NCI-H2081 (cell line): ENCODE measurements at regions not wholly inside any gene's neighbourhood (a gene's known extent, or its start where the extent isn't known, plus 50 kb on each side); places are given as distances from the start of the nearest gene placed in this dataset.
"Not testable (repeated sequence)": the region's sequence is repeated elsewhere in the genome, so short reads cannot be mapped to it uniquely, and the experiment has no call there.

Source experiments
- DNase-seq, 2 experiments: peaks; one replicate each; lab custom pipeline; 2025; lab: John Stamatoyannopoulos, UW

- no peak for DNase-seq
These were observed 84.9 kb upstream of the CMKLR1 start for GRCh38 chr12:108424026-108424425.

DNA sequence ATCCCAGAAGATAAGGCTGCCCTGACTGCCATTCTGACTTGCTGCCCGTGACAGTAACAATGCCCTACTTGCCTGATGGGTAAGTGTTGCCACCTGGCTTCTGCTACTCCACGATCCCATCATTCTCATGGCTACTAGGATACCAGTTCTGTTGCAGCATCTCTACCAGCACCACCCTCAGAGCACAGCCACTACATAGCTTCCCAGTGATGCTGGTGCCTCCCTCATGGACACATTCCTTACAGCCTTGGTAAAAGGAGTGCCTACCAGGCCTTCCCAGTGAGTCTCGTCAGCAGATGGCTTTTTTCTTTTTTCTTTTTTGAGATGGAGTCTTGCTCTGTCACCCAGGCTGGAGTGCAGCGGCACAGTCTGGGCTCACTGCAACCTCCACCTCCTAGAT is 84.4 kb upstream of the CMKLR1 start:
- DNase-seq = no peak

- not testable (repeated sequence) for DNase-seq
These were observed 82.0 kb upstream of the CMKLR1 start for GRCh38 chr12:108421082-108421481.

DNA sequence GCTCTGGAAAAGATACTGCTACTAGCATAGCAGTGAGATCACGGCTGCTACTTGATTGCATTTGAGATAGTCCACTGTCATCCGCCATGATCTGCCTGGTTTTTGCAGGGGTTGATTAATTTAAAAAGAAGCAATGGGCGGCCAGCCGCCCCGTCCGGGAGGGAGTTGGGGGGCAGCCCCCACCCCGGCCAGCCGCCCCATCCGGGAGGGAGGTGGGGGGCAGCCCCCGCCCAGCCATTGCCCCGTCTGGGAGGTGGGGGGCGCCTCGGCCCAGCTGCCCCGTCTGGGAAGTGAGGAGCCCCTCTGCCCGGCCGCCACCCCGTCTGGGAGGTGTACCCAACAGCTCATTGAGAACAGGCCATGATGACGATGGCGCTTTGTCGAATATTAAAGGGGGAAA is 81.3 kb upstream of the CMKLR1 start:
- not testable (repeated sequence) for DNase-seq

GRCh38 chr12:108419949-108420348 is 80.8 kb upstream of the CMKLR1 start:
- DNase-seq = no peak

GRCh38 chr12:108418164-108418890 is 79.2 kb upstream of the CMKLR1 start:
- DNase-seq = no peak

- no peak for DNase-seq
These were observed 74.9 kb upstream of the CMKLR1 start for GRCh38 chr12:108414021-108414420.

DNA sequence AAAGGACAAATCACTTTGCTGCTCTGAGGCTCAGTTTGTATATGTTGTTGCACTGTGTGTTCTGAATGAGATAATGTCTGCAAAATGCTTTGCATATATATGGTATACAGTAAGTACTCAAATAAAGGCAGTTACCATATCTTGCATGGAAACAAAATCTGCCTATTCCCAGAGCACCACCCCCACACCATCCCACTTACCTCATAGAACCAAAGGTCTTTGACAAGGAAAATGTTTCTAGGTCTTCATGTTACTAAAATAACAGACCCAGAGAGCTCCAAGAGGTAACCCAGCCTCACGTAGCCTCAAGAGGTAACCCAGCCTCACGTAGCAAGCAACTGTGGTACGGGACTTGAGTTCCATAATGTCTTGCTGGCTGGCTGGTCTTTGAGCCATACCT is 71.6 kb upstream of the CMKLR1 start:
- no peak for DNase-seq

GRCh38 chr12:108409481-108409880 is 70.4 kb upstream of the CMKLR1 start:
- DNase-seq = no peak

- no peak for DNase-seq
These were observed 64.8 kb upstream of the CMKLR1 start for GRCh38 chr12:108403952-108404351.

GRCh38 chr12:108401964-108402363 is 62.9 kb upstream of the CMKLR1 start:
- no peak for DNase-seq

GRCh38 chr12:108400900-108401480 is 61.9 kb upstream of the CMKLR1 start:
- DNase-seq = no peak

DNA sequence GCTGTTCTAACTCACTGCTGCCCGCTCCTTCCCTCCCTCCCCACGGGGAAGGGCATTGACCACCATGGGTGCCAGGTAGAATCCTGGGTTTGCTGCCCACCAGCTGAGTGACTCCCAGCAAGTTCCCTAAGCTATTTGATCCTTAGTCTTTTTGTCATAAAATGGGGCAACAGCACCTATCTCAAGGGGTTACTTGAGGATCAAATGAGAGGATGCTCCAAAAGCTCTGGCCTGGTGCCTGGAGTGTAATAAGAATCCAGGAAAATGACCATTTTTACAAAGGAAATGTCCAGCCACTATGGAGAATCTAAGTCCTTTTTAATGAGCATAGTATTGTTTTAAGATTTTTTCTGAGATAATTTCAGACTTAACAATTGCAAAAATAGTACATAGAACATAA is 61.4 kb upstream of the CMKLR1 start:
- DNase-seq = no peak

DNA sequence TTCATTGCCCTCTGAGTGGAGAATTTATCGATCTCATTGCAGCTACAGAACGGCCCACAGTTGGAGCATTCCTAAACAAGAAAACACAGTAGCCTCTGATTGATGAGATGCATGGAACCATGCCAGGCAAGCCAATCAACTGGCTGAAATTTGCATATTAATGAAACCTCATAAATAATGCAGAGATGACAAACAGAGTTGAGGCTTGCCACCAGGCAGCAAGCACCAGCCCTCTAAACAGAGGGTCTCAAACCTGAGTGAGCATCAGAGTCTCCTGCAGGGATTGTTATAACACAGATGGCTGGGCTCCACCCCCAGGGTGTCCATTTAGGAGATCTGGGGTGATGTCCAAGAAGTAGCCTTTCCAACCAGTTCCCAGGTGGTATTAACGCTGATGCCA is 60.9 kb upstream of the CMKLR1 start:
- no peak for DNase-seq

DNA sequence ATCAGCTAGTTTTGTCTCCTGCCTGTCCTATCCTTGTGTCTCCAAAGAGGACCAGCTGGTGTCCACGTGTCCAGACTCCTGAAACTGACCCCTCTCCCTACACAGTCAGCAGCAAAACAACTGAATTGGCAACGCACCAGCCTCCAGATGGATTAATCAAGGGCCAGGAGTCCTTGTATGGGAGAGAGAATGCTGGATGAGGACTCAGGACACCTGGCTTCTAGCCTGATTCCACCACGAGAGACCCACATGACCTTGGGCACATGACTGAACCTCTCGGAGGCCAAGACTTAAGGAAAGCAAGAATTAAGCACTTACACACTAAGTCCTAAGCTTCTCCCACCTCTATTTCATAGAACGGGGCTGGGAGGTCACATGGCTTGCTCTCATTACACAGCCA is 60.4 kb upstream of the CMKLR1 start:
- no peak for DNase-seq

GRCh38 chr12:108394196-108394595 is 55.1 kb upstream of the CMKLR1 start:
- no peak for DNase-seq

GRCh38 chr12:108392284-108392683 is 53.2 kb upstream of the CMKLR1 start:
- no peak for DNase-seq

- no peak for DNase-seq
These were observed 51.5 kb upstream of the CMKLR1 start for GRCh38 chr12:108390495-108391203.

GRCh38 chr12:108389544-108389943 is 50.4 kb upstream of the CMKLR1 start:
- no peak for DNase-seq
